Nephron progenitor cell (in vitro differentiated cells): ENCODE measurements at regions not wholly inside any gene's neighbourhood (a gene's known extent, or its start where the extent isn't known, plus 50 kb on each side); places are given as distances from the start of the nearest gene placed in this dataset.
A peak's percentile ranks its signal among the peaks of the same experiment; 100 is the strongest.

ENCODE experiments used
- DNase-seq: peaks from one replicate; pipeline ENCODE4 v3.0.0; 2021
- H3K27ac Mint-ChIP-seq: 2 replicates; pipeline ENCODE4 v1.8.0; 2021; ENCODE audit warnings: mild to moderate bottlenecking, moderate library complexity, mixed read lengths
- H3K27me3 Mint-ChIP-seq: 2 replicates; pipeline ENCODE4 v1.8.0; 2021; ENCODE audit warnings: mild to moderate bottlenecking, low read depth, mixed read lengths; ENCODE audit not compliant: poor library complexity
- H3K36me3 Mint-ChIP-seq: 2 replicates; pipeline ENCODE4 v1.8.0; 2021; ENCODE audit warnings: low read depth, mixed read lengths
- H3K4me1 Mint-ChIP-seq: 2 replicates; pipeline ENCODE4 v1.8.0; 2021; ENCODE audit warnings: mixed read lengths
- H3K4me3 Mint-ChIP-seq: 2 replicates; pipeline ENCODE4 v1.8.0; 2021; ENCODE audit warnings: mild to moderate bottlenecking, moderate library complexity, mixed read lengths
- H3K9me3 Mint-ChIP-seq: 2 replicates; pipeline ENCODE4 v1.8.0; 2021; ENCODE audit warnings: mild to moderate bottlenecking, moderate library complexity, mixed read lengths
- TF ChIP-seq, protein P1 (sequence below): fragments of 200-600 bp; sonication (generic); IDR thresholded peaks from 2 replicates; pipeline ENCODE4 v1.5.0; 2021; ENCODE audit warnings: antibody characterized with exemption

DNA sequence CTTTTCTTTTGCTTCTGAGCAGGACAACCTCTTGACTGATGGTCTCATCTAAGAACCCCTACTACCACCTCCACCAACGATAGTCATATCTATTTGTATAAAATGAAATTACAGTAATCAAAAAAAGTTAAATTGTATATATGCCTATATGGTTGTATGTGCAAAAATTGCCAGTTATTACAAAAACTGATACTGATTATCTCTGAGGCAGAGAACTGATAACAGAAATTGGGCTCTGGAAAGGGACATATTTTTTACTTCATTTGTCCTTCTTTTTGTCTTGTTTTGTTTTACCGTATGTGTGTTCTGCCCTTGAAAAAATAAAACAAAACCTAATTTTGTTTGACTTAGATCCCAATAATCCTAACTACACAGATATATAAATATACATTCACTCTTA is 574.4 kb upstream of the NOX3 start:
- TF ChIP-seq, protein P1, sequence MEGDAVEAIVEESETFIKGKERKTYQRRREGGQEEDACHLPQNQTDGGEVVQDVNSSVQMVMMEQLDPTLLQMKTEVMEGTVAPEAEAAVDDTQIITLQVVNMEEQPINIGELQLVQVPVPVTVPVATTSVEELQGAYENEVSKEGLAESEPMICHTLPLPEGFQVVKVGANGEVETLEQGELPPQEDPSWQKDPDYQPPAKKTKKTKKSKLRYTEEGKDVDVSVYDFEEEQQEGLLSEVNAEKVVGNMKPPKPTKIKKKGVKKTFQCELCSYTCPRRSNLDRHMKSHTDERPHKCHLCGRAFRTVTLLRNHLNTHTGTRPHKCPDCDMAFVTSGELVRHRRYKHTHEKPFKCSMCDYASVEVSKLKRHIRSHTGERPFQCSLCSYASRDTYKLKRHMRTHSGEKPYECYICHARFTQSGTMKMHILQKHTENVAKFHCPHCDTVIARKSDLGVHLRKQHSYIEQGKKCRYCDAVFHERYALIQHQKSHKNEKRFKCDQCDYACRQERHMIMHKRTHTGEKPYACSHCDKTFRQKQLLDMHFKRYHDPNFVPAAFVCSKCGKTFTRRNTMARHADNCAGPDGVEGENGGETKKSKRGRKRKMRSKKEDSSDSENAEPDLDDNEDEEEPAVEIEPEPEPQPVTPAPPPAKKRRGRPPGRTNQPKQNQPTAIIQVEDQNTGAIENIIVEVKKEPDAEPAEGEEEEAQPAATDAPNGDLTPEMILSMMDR, result no peak
- Mint-ChIP-seq H3K4me1 (peaks cover 12% of the 10 kb centered on the region), H3K27me3 (peaks cover 4% of the 10 kb centered on the region), H3K27ac (no peak overlapping the region), H3K4me3 (no peak overlapping the region), H3K9me3 (peaks cover 33% of the 10 kb centered on the region), H3K36me3 (peaks cover 5% of the 10 kb centered on the region)
- DNase-seq, result no peak

DNA sequence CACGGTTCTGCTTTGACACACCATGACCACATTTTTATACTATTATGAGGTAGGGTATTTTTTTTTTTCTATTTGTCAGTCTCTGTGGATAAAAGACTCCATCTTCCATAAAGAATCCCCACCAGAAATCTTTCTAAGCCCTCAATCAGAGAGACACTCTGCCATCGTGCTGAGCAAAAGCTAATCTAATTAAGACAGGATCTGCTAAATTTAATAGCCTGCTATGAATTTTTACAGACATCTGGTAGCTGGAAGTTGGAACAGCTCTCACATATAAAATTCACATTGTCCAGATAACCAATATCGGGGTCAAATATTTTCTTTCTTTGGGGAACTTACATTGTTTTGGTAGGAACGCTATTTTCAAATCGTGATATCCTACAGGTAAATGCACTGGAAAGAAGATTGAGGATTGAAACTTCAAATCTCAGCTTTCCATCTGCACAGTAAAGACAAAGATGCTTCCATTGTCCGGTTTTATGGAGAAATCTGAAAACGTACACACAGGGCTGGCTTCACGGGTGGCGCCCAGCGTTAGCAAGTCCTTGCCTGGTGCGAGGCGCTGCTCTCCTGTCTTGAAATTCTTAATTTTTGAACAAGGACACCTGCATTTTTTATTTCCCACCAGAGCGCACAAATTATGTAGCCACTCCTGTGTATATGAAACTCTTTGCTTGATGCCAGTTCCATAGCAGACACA is 573.8 kb upstream of the NOX3 start:
- TF ChIP-seq, protein P1, result no peak
- Mint-ChIP-seq H3K27me3 (peaks cover 4% of the 10 kb centered on the region), H3K27ac (peak overlapping the region; percentile 70), H3K4me3 (no peak overlapping the region), H3K9me3 (peaks cover 37% of the 10 kb centered on the region), H3K36me3 (peaks cover 5% of the 10 kb centered on the region), H3K4me1 (peaks cover 12% of the 10 kb centered on the region)
- DNase-seq, result no peak

DNA sequence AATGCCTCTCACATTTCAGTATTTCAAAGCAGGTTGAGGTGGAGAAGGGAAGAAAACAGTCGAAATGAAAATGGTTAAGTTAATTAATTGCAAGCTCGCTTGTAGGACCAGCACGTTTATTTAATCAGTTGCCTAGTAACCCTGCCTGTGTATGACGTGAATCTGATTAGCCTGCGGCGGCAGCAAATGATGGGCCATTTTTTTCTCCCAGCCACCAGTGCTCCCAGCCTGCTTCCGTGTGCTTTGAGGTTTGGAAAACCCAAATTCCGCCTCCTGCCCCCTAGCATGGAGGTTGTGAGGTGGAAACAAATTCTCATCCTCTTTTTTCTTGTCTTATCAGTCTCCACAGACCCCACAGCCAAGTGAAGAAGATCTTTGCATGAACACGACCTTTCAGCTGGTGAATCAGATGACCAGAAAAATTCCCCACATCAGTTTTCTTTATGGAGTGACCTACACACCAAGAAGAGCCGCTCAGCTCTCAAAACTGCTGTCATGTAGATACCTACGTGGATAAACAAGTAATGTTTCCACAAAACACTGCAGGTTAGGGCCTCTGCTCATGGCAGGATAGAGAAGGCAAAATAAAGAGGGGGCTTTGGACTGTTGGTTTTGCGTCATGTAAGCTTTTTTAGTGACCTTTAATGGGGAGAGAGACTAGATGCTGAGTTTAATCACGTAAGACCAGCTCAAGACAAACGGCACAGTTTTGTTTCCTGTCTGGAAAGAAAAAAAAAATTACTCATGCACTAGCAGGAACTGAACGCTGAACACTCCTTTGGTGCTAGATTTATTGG is 572.9 kb upstream of the NOX3 start:
- H3K36me3 Mint-ChIP-seq, result peaks cover 5% of the 10 kb centered on the region
- no peak for DNase-seq
- H3K9me3 Mint-ChIP-seq, result peaks cover 38% of the 10 kb centered on the region
- TF ChIP-seq, protein P1, result no peak
- no peak overlapping the region for H3K4me3 Mint-ChIP-seq
- H3K4me1 Mint-ChIP-seq, result peaks cover 12% of the 10 kb centered on the region
- H3K27ac Mint-ChIP-seq, result peak overlapping the region; percentile 70
- peaks cover 4% of the 10 kb centered on the region for H3K27me3 Mint-ChIP-seq

DNA sequence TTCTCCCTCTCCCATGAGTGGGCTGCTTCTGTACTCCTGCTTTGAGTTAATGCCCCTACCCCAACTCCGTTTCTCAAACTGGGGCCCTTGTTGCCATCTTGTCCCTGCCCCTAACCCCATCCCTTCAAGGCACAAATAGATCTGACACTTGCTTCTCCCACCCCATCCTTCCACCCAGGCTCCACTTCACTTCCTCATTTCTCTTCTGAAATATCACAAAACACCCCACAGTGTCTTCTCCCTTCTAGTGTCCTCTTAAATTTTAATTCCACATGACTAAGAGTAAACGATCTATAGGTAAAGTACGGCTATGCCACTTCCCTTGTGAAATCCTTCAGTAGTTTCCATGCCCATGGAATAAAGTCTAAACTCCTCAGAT is 571.6 kb upstream of the NOX3 start:
- DNase-seq, result no peak
- H3K27ac Mint-ChIP-seq, result no peak overlapping the region
- peaks cover 12% of the 10 kb centered on the region for H3K4me1 Mint-ChIP-seq
- peaks cover 5% of the 10 kb centered on the region for H3K36me3 Mint-ChIP-seq
- peaks cover 35% of the 10 kb centered on the region for H3K9me3 Mint-ChIP-seq
- H3K4me3 Mint-ChIP-seq, result no peak overlapping the region
- TF ChIP-seq, protein P1, result no peak
- peaks cover 4% of the 10 kb centered on the region for H3K27me3 Mint-ChIP-seq

DNA sequence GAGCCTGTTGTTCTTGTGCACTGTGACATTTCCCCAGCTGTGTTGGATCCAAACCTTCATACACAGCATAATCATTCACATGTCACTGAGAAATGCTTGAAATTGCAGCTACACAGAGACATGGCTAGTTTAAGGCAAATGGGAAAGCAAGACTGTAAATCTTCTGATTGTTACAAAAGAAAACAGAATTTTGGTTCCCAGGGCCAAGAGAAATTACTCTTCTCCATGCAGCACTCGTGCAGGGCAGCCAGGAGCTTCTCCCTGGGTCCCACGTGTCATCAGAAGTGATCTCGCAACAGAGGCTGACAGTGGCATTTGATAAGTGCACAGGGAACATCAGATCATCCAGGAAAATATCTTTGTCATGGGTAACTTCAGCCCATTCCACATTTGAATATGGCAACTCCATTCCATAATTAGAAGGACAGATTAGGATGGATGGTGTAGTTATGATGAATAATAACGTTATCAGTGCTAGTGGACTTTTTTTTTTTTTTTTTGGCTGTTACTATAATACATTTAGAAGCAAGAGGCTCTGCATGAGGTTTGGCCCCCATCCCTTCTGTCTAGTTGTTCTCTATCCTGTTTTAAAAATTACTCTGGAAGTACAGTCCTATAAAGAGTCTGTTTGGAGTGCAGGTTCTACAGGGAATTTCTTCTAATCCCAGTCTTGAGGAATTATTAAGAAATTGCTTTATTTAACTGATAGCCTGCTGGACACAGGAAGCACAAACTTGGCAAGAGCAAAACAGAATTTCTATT is 571.0 kb upstream of the NOX3 start:
- DNase-seq, result no peak
- peaks cover 5% of the 10 kb centered on the region for H3K36me3 Mint-ChIP-seq
- H3K4me1 Mint-ChIP-seq, result peaks cover 12% of the 10 kb centered on the region
- no peak overlapping the region for H3K4me3 Mint-ChIP-seq
- TF ChIP-seq, protein P1, result no peak
- no peak overlapping the region for H3K27ac Mint-ChIP-seq
- peaks cover 31% of the 10 kb centered on the region for H3K9me3 Mint-ChIP-seq
- peaks cover 4% of the 10 kb centered on the region for H3K27me3 Mint-ChIP-seq
